ENCODE measurements at regions not wholly inside any gene's neighbourhood (a gene's known extent, or its start where the extent isn't known, plus 50 kb on each side); places are given as distances from the start of the nearest gene placed in this dataset.

DNA sequence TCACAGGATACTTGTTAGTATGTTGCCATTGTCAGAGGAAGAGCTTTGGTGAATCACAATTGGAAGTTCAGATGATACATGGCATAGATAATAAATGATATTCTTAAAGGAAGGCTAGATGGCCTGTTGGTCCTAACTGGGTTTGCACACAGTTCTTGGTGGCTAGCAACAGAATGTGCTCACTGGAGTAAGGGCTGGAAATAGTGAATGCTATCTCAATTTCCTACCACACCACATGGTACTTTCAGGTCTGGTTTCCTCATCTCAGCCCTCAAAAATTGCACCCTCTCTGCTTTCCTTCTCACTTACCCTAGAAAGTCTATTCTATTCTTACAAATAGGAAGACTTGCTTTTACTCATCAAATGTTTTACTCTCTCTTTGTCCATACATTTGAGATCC, 622.5 kb downstream of the ANKRD7 start:
- peaks cover 2% of the 10 kb centered on the region for H3K27me3 Mint-ChIP-seq (ENCODE audit: insufficient read depth, low read depth, poor library complexity)
- Histone ChIP-seq H3K36me3 (ENCODE audit: insufficient read depth) (no peaks in the 10 kb centered on the region), H4K20me1 (replicated peaks; ENCODE audit: insufficient read depth) (no peaks in the 10 kb centered on the region), H3K79me2 (replicated peaks; ENCODE audit: insufficient read depth) (no peaks in the 10 kb centered on the region), H3K9me2 (ENCODE audit: insufficient read depth) (no peaks in the 10 kb centered on the region), H2AFZ (no peak overlapping the region), H3K4me1 (ENCODE audit: insufficient read depth) (0 out of 2 replicates have a peak, but pooled peaks cover 3% of the 10 kb centered on the region), H3F3A (replicated peaks; ENCODE audit: low read depth) (no peaks in the 10 kb centered on the region), H3K27me3 (ENCODE audit: insufficient read depth) (no peaks in the 10 kb centered on the region), H3K4me2 (no peak overlapping the region), H3K4me3 (no peak overlapping the region), H3K27ac (ENCODE audit: low read depth) (no peak overlapping the region)
- no peak for TF ChIP-seq ZNF462 (CRISPR knock-in tag; IDR thresholded peaks at IDR 0.05)
- H3K4me3 Mint-ChIP-seq: no peak overlapping the region
- H3K9me3 Mint-ChIP-seq: no peaks in the 10 kb centered on the region
- DNase-seq (ENCODE audit: low spot score) (no peak), ATAC-seq (no peak)
- no peaks in the 10 kb centered on the region for H3K36me3 Mint-ChIP-seq (ENCODE audit: low read depth)
- no peaks in the 10 kb centered on the region for H3K4me1 Mint-ChIP-seq
- no peak overlapping the region for H3K27ac Mint-ChIP-seq

DNA sequence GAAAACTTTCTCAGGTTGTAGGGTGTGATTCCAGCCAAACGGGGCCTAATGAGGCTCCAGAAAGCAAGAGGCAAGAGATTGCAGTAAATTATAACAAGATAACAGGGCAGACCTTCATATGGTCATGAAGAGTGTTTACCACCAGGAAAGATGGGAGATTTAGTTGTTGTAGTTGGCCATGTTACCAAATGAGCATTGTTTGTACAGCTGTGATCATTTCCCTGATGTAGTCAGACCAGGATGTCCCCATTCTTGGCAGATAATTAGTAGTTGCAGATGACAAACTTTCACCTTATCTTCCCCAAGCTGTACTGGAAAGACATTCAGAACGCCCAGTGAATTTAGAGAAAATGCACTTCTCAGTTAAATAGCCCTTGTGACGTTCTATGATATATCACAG, 630.8 kb downstream of the ANKRD7 start:
- no peaks in the 10 kb centered on the region for H3K9me2 ChIP-seq (ENCODE audit: insufficient read depth)

More for the DNA sequence above, 630.8 kb downstream of the ANKRD7 start:
- Histone ChIP-seq H3K79me2 (replicated peaks; ENCODE audit: insufficient read depth) (no peaks in the 10 kb centered on the region), H2AFZ (no peak overlapping the region), H3F3A (replicated peaks; ENCODE audit: low read depth) (no peaks in the 10 kb centered on the region), H3K36me3 (ENCODE audit: insufficient read depth) (no peaks in the 10 kb centered on the region), H3K4me2 (no peak overlapping the region), H3K27me3 (ENCODE audit: insufficient read depth) (no peaks in the 10 kb centered on the region), H3K27ac (ENCODE audit: low read depth) (no peak overlapping the region), H4K20me1 (replicated peaks; ENCODE audit: insufficient read depth) (no peaks in the 10 kb centered on the region), H3K4me3 (no peak overlapping the region), H3K4me1 (ENCODE audit: insufficient read depth) (peaks cover 7% of the 10 kb centered on the region; the same call in 1 of the 2 replicates)
- TF ChIP-seq ETS1 (IDR thresholded peaks at IDR 0.05) (no peak), STAT1 (IDR thresholded peaks at IDR 0.05; ENCODE audit: unreplicated experiment) (no peak), POLR2AphosphoS5 (IDR thresholded peaks at IDR 0.05; ENCODE audit: low read depth) (no peak), ZNF331 (CRISPR knock-in tag; IDR thresholded peaks at IDR 0.05; ENCODE audit: low read depth) (no peak), CREB1 (CRISPR knock-in tag; IDR thresholded peaks at IDR 0.05; ENCODE audit: low read depth) (no peak), NANOG (IDR thresholded peaks at IDR 0.05; ENCODE audit: borderline replicate concordance) (no peak)
- Mint-ChIP-seq H3K4me3 (no peak overlapping the region), H3K27ac (no peak overlapping the region), H3K9me3 (peaks cover 8% of the 10 kb centered on the region; the same call in 2 of the 3 replicates), H3K36me3 (ENCODE audit: low read depth) (peaks cover 9% of the 10 kb centered on the region), H3K27me3 (ENCODE audit: insufficient read depth, low read depth, poor library complexity) (no peaks in the 10 kb centered on the region), H3K4me1 (no peaks in the 10 kb centered on the region; the same call in 2 of the 3 replicates)
- no peak for DNase-seq (ENCODE audit: low spot score)
- ATAC-seq: no peak

All from GM23338 (cell line).